Cardiac septum (tissue), 1 donor: ENCODE measurements at regions not wholly inside any gene's neighbourhood (a gene's known extent, or its start where the extent isn't known, plus 50 kb on each side); places are given as distances from the start of the nearest gene placed in this dataset.
"Not testable (repeated sequence)": the region's sequence is repeated elsewhere in the genome, so short reads cannot be mapped to it uniquely, and the experiment has no call there.

Experiments used
- DNase-seq: peaks from one replicate; pipeline ENCODE4 v3.0.0-alpha.2; 2020; ENCODE audit warnings: low spot score
- intact Hi-C: fragments of 100-400 bp; cut with DNase I; formaldehyde crosslinking; loops from one replicate; pipeline ENCODE4 v1.14.0; 2022
- donor health status: DM: no; HTN: no; CAD: no.

DNA sequence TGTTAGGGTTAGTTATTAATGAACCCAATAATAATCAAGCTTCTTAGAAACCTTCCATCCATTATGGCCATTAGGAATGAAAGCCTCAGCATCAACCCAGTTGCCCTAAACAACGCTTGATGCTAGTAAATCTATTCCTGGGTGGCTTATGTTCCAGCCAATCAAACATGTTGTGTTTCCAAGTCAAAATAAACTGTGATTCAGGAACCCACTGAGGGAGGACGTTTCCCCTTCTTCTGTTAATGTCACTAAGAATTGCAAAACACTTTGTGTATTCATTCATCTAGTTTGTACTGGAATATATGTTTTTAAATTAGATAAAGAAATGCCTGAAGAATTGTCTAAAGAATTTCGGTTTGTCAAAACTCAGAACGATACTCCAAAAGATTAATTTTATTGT is 142.5 kb upstream of the MSX2 start:
- intact Hi-C loops = no loop called here
- DNase-seq = no peak

DNA sequence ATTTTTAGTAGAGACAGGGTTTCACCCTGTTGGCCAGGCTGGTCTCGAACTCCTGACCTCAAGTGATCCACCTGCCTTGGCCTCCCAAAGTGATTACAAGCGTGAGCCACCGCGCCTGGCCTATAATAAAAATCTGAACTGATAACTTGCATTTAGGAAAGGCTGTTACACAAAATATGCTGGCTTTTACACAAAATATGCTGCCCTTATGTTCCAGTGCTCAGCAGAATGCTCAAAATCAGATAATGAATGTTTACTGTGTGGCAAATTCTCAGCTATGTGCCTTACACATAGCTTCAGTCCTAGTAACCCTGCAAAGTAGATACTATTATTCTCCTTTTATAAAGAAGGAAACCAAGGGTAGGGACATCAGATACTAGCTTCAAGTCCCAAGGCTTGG is 141.3 kb upstream of the MSX2 start:
- DNase-seq = no peak
- intact Hi-C loops = no loop called here

DNA sequence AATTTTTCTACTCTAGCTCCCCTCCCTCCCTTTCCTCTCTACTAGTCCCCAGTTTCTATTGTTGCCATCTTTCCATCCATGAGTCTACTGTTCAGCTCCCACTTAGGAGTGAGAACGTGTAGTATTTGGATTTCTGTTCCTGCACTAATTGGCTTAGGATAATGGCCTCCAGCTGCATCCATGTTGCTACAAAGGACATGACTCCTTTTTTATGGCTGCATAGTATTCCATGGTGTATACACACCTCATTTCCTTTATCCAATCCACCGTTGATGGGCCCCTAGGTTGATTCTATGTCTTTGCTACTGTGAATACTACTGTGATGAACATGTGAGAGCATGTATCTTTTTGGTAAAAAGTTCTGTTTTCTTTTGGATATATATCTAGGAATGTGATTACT is 138.9 kb upstream of the MSX2 start:
- intact Hi-C loops = no loop called here
- DNase-seq = no peak

DNA sequence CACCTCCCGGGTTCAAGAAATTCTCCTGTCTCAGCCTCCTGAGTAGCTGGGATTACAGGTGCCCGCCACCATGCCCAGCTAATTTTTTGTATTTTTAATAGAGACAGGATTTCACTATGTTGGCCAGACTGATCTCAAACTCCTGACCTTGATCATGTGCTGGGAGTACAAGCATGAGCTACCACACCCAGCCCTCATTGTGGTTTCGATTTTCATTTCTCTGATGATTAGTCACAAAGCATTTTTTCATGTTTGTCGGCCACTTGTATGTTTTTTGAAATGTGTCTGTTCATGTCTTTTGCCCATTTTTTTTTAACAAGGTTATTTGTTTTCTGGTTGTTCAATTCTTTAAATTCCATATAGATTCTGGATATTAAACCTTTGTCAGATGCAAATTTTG is 138.2 kb upstream of the MSX2 start:
- intact Hi-C loops = not testable (repeated sequence)

DNA sequence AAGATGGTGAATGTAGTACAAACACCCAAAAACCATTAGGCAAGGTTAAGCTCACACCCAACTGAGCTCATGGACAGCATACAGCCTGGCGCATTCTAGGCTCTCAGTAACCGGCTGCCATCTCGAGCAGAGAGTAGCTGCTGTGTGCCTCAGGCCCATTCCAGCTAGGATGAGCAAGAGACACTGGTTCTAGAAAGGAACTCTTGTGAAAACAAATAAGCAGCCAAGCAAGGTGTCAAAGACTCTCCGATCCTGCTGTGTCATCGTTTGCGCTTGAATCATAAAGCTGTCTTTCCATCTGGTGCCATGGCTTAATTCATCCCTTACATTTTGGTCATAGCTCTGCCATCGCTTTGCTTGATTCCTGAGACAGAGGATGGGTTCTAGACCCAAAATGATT is 135.4 kb upstream of the MSX2 start:
- no peak for DNase-seq
- intact Hi-C loops = no loop called here

More for the DNA sequence above, 138.2 kb upstream of the MSX2 start:
- DNase-seq = not testable (repeated sequence)

DNA sequence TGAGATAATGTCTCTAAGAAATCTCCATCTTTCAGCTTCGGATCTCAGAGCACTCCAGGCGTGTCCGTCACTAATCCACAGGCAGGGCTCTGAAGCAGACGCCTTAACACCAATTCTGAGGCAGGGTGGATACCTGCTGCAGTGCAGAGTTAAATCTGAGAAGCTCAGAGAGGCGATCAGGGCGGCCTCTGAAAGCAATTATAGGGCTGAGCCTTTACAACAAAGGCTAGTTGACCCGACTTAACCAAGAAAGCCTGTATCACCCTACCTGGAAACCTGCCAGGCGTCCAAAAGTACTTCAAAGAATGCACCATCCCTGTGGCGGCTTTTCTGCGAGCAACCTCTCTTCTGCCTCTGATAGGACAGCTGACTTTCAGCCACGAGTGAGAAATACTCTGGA is 134.8 kb upstream of the MSX2 start:
- no peak for DNase-seq
- intact Hi-C loops = no loop called here

DNA sequence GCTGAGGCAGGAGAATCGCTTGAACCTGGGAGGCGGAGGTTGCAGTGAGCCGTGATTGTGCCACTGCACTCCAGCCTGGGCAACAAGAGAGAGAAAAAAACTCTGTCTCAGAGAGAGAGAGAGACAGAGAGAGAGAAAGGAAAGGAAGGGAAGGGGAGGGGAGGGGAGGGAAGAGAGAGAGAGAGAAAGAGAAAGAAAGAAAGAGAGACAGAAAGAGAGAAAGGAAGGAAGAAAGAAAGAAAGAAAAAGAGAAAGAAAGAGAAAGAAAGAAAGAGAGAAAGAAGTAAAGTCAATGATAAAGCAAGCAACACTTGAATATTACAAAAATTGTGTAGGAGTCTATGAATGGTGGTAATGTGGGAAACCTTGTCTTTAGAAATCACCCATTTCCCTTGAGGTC is 133.6 kb upstream of the MSX2 start:
- DNase-seq = no peak
- intact Hi-C loops = no loop called here

DNA sequence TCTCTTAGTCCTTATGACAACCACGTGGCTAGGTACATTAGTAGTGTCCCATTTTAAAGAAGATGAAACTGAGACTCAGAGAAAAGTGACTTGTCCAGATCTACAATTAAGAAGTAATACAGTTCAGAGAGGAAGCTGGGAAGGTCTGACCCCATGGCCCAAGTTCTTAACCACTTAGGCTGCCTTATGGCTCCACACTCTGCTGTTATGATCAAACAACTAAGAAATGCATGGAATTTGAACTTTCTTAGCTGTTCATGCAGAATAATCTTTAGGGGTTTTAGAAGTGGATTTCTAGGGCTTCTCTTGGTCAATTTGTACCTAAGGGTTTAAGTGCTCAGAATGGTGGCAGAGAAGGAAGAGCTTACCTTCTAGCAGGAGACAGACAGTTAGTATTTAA is 128.0 kb upstream of the MSX2 start:
- DNase-seq = no peak
- intact Hi-C loops = no loop called here

DNA sequence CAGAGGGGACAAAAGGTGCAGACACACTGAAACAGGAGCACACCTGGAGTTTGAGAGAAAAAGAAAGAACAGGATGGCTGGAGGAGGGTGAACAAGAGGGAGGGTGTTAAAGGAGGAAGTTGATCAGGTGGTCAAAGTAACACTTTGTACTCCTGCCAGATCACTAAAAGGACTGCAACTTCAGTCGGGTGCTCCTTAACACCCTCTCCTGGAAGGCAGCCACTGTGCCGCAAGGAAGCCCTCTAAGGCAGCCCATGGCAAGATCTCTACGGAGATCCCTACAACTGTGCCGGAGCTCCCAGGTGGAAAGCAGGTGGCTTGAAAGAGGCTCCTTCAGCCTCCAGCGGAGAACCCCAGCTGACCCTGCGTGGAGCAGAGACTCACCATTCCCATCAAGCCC is 124.4 kb upstream of the MSX2 start:
- no peak for DNase-seq
- intact Hi-C loops = no loop called here

DNA sequence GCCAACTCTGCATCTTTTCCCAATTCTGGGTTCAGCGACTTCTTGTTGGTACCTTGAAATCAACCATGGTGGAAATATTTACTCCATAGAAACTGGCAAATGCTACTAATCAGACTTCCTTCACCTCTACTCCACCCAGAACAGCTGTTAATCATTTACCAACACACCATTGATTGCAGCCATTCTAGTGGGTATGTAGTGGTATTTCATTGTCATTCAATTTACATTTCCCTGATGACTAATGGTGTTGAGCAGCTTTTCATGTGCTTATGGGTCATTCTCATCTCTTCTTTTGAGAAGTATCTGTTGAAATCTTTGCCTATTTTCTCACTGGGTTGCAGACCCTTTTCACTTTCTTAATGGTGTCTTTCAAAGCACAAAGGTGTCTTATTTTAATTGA is 122.4 kb upstream of the MSX2 start:
- intact Hi-C loops = no loop called here
- DNase-seq = no peak

DNA sequence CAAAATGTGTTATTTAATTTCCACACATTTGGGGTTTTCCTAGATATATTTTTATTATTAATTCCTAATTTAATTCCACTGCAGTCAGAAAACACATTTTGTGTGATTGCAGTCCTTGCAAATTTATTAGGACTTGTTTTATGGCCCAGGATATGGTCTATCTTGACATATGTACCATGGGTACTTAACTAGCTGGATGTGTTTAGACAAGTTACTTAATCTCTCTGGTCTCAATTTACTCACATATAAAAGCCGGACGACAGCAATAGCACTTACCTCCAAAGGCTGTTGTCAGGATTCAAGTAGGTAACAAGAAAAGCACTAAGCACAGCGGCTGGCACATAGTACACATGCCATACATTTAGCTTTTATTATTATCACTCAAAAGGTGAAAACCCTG is 118.2 kb upstream of the MSX2 start:
- no peak for DNase-seq
- intact Hi-C loops = no loop called here

DNA sequence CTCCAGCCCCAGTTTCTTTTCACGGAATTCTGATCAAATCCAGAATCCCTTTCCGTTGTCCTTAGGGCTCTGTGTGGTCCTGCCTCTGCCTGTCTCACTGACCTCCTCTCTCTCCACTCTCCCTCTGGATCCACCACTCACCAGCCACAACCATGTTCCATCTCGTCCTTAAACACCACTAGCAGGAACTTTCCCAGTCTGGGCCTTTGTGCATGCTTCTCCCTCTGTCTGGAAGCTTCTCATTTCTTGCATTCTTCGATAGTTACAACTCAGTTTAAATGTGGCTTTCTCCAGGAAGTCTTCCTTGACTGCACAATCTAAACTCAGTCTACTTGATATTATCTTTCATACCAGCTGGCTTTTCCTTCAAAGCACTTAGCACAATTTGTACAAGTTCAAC is 117.7 kb upstream of the MSX2 start:
- no peak for DNase-seq
- intact Hi-C loops = no loop called here

DNA sequence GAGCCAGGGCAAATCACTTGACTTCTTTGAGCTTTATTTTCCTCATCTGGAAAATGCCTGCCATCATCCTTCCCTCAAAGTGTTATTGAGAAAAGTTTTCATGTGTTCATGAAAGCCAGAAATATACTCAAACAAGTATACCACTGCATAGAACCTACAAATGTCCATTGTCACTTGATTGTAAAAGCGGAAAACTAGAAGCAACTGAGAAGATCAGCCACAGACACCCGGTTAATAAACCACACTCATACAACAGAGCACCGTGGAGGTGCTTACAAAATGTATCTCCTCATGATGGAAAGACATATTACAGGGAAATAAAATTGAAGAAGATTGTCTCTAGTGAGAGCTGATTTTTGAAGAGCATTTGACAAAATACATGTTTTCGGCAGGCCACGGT is 117.2 kb upstream of the MSX2 start:
- DNase-seq = no peak
- intact Hi-C loops = no loop called here

DNA sequence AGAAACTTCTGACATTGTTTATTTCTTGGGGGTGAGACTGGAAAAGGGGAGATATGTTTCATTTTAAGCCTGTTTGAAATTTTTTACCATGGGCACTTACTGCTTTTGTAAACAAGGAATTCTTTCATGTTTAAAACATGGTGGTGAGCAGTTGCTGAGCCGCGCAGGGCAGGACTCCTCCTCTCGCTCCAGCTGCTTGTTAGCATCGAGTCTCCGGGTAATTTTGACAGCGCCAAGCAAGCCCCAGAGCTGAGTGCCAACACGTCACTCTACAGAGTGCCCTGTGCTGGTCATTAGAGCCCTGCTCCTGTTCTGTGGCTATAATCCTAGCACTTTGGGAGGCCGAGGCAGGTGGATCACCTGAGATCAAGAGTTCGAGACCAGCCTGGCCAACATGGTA is 116.5 kb upstream of the MSX2 start:
- no peak for DNase-seq
- intact Hi-C loops = no loop called here

DNA sequence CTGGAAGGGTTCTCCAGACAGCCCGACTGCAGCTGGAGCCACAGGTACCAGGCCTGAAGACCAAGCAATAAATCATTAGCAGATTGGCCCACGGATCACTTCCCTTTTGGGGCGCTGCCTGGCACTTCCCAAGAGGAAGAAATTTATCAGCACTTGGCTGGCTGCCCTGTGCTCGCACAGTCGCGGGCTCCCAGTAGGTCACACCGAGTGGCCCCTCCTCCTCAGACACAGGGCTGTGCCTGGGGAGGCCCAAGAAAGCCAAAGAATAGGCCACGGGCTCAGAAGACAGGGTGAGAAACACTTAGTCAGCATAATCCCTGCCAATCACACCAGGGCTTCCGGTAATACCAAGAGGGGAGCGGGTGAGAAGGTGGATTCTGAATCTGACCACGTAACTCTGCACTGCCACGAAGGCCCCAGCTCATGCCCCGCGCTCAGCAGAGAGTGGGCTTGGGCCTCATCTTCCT is 115.7 kb upstream of the MSX2 start:
- no peak for DNase-seq
- intact Hi-C loops = no loop called here

DNA sequence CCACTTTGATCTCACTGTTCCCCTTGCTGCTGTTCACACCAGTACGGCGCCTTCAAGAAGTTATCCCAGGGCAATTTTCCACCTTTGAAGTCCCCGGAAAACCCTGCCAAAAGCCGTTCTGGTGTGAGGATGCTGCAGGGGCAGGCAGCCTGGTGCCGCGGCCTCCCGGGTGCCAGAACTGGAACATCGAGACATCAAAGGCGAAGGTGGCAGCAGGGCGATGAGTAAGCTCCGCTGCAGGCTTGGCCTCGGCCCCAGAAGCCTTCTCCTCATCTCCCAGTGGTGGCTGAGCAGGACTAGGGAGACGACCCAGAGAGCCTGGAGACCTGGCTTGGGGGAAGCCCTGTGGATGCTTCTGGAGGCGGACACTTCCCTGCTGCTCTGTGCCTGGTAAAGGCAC is 115.3 kb upstream of the MSX2 start:
- no peak for DNase-seq
- intact Hi-C loops = no loop called here

DNA sequence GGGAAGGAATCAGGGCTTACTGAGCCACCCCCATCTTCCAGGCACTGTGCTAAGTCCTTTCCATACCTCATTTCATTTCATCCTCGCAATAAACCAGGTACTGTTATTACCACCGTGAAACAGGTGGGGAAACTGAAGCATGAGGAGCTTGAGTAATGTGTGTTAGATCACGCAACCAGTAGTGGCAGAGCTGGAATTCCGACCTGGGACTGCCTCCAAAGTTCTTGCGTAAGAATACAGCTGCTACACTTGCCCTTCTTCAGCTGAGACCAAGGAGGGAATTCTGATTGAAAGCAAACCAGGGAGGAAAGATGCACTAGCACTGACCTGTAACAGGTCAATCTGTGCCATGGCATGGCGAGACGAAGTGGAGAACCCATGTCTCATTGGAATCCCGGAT is 113.4 kb upstream of the MSX2 start:
- intact Hi-C loops = no loop called here
- DNase-seq = no peak

DNA sequence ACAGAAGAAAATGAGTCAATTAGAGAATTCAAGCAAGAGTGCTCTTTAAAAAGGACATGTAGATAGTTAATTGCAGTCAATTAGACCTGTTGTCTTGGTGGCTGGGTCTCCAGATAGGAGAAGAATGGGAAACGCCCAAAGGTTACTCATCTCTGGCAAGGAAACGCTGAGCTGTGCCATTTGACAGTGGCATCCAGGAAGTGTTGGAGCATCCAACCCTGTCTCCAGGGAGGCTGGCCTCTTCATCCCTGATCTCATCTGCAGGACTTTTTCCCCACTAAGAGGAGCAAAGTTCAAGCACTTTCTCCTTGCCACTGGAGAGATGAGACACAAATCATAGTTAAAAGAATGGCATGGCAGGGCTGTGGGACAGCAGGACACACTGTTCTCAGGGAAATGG is 111.7 kb upstream of the MSX2 start:
- no peak for DNase-seq
- intact Hi-C loops = no loop called here

DNA sequence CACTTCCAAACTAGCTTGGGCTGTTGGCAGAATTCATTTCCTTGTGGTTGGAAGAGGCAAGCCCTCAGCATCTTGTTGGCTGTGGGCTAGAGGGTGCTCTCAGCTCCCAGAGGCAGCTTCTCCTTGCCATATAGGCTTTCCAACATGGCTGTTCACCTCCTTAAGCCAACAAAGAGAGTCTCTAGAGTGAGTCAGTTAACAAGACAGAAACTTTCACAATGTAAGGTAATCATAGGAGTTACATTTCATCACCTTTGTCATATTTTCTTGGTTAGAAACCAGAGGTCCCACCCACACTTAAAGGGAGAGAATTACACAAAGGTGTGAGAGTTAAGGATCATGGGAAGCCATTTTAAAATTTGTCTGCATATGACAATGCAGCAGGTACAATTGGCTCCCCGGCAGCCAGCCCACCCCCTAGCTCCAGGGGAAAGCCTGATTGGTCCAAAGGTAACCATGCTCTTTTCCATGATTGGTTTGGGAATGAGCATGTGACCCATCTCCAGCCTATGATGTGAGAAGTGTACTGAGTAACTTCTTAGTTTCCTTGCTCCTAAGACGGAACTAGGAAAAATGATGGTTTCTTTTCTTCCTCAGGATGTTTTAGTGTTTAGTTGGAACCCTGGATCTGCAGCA is 109.8 kb upstream of the MSX2 start:
- no peak for DNase-seq
- intact Hi-C loops = no loop called here

DNA sequence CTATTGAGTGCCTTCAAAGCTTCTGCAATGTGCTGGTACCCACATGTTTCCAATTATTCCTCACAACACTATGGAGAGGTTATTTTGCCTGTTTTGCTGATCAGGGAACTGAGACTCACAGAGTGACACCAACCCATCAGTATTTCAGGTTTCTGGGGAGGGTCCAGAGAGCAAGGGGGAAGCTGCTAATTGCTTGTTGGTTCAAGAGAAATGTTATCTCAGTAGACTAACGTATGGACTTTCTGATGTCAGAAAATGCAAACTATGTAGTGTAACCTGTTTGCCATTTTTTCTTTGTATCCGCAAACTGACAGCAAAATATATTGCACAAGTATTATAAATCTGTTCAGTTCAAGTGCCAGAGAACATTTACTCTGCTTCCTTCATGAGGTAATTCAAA is 108.3 kb upstream of the MSX2 start:
- no peak for DNase-seq
- intact Hi-C loops = no loop called here

DNA sequence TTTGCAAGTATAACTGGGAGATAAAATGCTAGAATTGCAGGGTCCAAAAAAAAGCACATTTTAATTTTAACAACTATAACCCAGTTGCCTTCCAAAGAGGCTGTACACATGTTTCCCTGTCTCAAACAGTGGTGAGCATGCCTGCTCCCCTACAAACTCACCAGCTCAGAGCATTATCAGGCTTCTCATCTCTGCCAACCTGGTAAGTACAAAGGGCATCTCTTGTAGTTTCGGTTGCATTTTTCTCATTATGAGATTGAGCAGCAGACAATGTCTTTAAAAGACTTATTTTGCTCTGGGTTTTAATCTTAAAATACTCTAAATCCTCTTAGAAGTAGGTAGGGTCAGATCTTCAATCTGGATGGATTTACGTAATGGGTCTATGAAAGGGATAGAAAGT is 107.1 kb upstream of the MSX2 start:
- no peak for DNase-seq
- intact Hi-C loops = no loop called here

DNA sequence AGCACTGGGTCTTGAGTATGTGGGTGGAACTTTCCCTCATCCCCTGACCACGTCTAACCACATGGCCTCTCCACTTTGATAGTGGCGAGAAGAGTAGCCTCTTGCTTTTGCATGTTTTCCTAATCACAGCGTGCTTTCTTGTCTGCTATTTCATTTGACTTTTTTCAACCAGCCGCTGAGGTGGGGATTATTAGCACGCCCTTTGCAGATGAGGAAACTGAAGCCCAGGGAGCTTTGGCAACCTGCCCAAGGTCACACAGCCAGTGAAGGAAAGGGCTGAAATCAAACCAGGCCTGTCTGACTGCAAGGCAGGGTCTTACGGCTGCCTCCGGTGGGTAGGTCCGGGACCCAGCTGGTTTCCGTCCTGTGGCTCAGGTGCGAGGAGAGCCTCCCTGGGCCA is 106.5 kb upstream of the MSX2 start:
- DNase-seq = no peak
- intact Hi-C loops = no loop called here
